ENCODE measurements at regions not wholly inside any gene's neighbourhood (a gene's known extent, or its start where the extent isn't known, plus 50 kb on each side); places are given as distances from the start of the nearest gene placed in this dataset.

DNA sequence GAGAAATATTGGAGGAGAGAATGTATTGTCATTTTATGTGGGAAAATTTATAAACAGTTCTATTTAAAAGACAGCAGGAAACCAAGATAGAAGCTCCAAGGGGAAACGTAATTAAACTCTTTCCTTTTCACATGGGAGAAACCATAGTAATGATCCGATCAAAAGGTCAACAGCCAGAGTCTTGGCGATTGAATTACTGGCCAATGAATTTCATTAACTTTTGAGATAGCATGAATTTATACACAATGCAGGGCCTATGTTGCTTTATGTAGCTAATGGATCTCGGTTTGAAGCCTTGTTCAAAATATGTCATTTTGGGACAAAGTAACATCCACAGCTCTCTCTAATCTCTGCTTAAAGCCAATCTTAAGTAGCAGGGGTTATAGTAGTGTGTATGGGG, 897.5 kb upstream of the NDST4 start:
- in situ Hi-C loops (cut with HindIII; ENCODE audit: low pct_unique_long_range_greater_than_20kb, low sequenced_read_pairs), result no loop called here
- intact Hi-C loops (cut with micrococcal nuclease; ENCODE audit: unreplicated experiment), result no loop called here

DNA sequence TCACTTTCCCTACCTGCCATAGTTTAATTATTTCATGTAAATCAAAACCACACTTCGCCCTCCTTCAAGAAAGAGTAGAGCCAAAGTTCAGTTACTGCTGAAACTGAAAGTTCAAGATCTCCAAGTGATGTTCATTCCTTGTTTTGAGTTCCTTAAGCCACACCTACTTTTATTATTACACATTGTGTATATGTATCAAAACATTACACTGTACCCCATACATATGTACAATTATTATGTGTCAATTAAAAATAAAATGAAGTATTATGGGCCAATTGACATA, 892.3 kb upstream of the NDST4 start:
- Histone ChIP-seq H3K4me1 (ENCODE audit: control insufficient read depth, insufficient read depth, low read length) (no peaks in the 10 kb centered on the region), H3K9me3 (ENCODE audit: control insufficient read depth, insufficient read depth, low read depth, low read length) (no peaks in the 10 kb centered on the region), H3K27me3 (ENCODE audit: control insufficient read depth, insufficient read depth, low read length) (no peaks in the 10 kb centered on the region), H3K4me3 (ENCODE audit: low read depth in 2 of 2, low read length in 2 of 2) (no peak overlapping the region), H3K36me3 (ENCODE audit: control insufficient read depth, insufficient read depth, low read length) (no peaks in the 10 kb centered on the region), H3K27ac (ENCODE audit: low read length) (no peak overlapping the region)
- in situ Hi-C loops (cut with HindIII; ENCODE audit: low pct_unique_long_range_greater_than_20kb, low sequenced_read_pairs) (no loop called here), intact Hi-C loops (cut with micrococcal nuclease; ENCODE audit: unreplicated experiment) (no loop called here)
- CTCF ChIA-PET, result no interaction called here
- no peak for DNase-seq (ENCODE audit: low read depth, low spot score)
- POLR2A ChIA-PET, result no interaction called here
- no TSS peak for BruUV-seq (replicated peaks)
- ATAC-seq, result no peak
- TF ChIP-seq TCF7L2 (IDR thresholded peaks at IDR 0.05; ENCODE audit: low read depth, low read length), result no peak
- no peak for TF ChIP-seq SIN3A (IDR thresholded peaks at IDR 0.05; ENCODE audit: borderline replicate concordance, insufficient read depth, low read depth, low read length)
- no peak for TF ChIP-seq CTCF (IDR thresholded peaks at IDR 0.05)
- no peak for TF ChIP-seq REST (IDR thresholded peaks at IDR 0.05; ENCODE audit: insufficient read depth in 1 of 2, low read depth in 2 of 2, low read length in 1 of 2)
- no peak for TF ChIP-seq POLR2AphosphoS5 (IDR thresholded peaks at IDR 0.05; ENCODE audit: low read depth, low read length)

More for the DNA sequence above, 897.5 kb upstream of the NDST4 start:
- POLR2A ChIA-PET, result no interaction called here
- Histone ChIP-seq H3K4me1 (ENCODE audit: control insufficient read depth, insufficient read depth, low read length) (no peaks in the 10 kb centered on the region), H3K36me3 (ENCODE audit: control insufficient read depth, insufficient read depth, low read length) (no peaks in the 10 kb centered on the region), H3K4me3 (ENCODE audit: low read depth in 2 of 2, low read length in 2 of 2) (no peak overlapping the region), H3K9me3 (ENCODE audit: control insufficient read depth, insufficient read depth, low read depth, low read length) (peaks cover 6% of the 10 kb centered on the region; the same call in 1 of the 2 replicates), H3K27me3 (ENCODE audit: control insufficient read depth, insufficient read depth, low read length) (no peaks in the 10 kb centered on the region), H3K27ac (ENCODE audit: low read length) (no peak overlapping the region)
- TF ChIP-seq CTCF (IDR thresholded peaks at IDR 0.05), result no peak
- TF ChIP-seq REST (IDR thresholded peaks at IDR 0.05; ENCODE audit: insufficient read depth in 1 of 2, low read depth in 2 of 2, low read length in 1 of 2), result no peak
- no peak for TF ChIP-seq POLR2AphosphoS5 (IDR thresholded peaks at IDR 0.05; ENCODE audit: low read depth, low read length)
- no peak for TF ChIP-seq SIN3A (IDR thresholded peaks at IDR 0.05; ENCODE audit: borderline replicate concordance, insufficient read depth, low read depth, low read length)
- no peak for TF ChIP-seq TCF7L2 (IDR thresholded peaks at IDR 0.05; ENCODE audit: low read depth, low read length)
- BruUV-seq (replicated peaks), result no TSS peak
- DNase-seq (ENCODE audit: low read depth, low spot score) (no peak), ATAC-seq (no peak)
- CTCF ChIA-PET, result no interaction called here
